ENCODE measurements at regions not wholly inside any gene's neighbourhood (a gene's known extent, or its start where the extent isn't known, plus 50 kb on each side); places are given as distances from the start of the nearest gene placed in this dataset.

- TF ChIP-seq, protein P1, sequence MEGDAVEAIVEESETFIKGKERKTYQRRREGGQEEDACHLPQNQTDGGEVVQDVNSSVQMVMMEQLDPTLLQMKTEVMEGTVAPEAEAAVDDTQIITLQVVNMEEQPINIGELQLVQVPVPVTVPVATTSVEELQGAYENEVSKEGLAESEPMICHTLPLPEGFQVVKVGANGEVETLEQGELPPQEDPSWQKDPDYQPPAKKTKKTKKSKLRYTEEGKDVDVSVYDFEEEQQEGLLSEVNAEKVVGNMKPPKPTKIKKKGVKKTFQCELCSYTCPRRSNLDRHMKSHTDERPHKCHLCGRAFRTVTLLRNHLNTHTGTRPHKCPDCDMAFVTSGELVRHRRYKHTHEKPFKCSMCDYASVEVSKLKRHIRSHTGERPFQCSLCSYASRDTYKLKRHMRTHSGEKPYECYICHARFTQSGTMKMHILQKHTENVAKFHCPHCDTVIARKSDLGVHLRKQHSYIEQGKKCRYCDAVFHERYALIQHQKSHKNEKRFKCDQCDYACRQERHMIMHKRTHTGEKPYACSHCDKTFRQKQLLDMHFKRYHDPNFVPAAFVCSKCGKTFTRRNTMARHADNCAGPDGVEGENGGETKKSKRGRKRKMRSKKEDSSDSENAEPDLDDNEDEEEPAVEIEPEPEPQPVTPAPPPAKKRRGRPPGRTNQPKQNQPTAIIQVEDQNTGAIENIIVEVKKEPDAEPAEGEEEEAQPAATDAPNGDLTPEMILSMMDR (IDR thresholded peaks at IDR 0.05; ENCODE audit: extremely low read depth in 1 of 2, insufficient read depth in 1 of 2, low read depth in 1 of 2, low read length in 2 of 2), result no peak
- TF ChIP-seq POLR2A (IDR thresholded peaks at IDR 0.05; ENCODE audit: low read depth, low read length), result no peak
- no peak for TF ChIP-seq EZH2 (IDR thresholded peaks at IDR 0.05; ENCODE audit: borderline replicate concordance, low read depth, low read length, severe bottlenecking)
- TF ChIP-seq POLR2AphosphoS5 (IDR thresholded peaks at IDR 0.05; ENCODE audit: insufficient read depth, low read depth, low read length), result no peak
- TF ChIP-seq, protein P2, sequence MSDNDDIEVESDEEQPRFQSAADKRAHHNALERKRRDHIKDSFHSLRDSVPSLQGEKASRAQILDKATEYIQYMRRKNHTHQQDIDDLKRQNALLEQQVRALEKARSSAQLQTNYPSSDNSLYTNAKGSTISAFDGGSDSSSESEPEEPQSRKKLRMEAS (IDR thresholded peaks at IDR 0.05; ENCODE audit: insufficient read depth, insufficient read length), result no peak
These were observed 206.4 kb downstream of the ENC1 start for GRCh38 chr5:74433896-74434829.

Data from endothelial cell of umbilical vein (primary cell).